GM21619 (cell line): ENCODE measurements at regions not wholly inside any gene's neighbourhood (a gene's known extent, or its start where the extent isn't known, plus 50 kb on each side); places are given as distances from the start of the nearest gene placed in this dataset.

Experiments
- ATAC-seq: cut with Tn5 transposase; IDR thresholded peaks from one replicate; pipeline ENCODE4 v1.9.1; 2021; ENCODE audit not compliant: unreplicated experiment

GRCh38 chr10:1858547-1858946 lies 121.2 kb upstream of the ADARB2 start:
- ATAC-seq, result no peak

DNA sequence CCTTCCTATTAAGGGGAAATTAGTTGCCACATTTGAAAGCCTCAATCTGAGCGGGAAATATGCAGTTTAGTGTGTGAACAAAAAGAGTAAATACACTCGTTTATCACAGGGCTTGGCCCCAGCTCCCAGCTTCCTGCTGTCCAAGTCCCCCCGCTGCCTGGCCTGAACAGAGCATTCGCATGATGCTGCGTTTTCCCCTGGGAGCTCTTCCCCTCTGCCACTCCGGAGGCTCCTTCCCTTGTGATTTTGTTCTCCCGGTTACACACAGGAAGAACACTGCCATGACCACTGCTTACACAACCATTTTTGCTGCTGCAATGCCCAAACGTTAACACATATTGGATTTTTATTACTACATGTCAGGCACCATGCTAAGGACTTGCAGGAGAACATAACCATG lies 120.7 kb upstream of the ADARB2 start:
- no peak for ATAC-seq

DNA sequence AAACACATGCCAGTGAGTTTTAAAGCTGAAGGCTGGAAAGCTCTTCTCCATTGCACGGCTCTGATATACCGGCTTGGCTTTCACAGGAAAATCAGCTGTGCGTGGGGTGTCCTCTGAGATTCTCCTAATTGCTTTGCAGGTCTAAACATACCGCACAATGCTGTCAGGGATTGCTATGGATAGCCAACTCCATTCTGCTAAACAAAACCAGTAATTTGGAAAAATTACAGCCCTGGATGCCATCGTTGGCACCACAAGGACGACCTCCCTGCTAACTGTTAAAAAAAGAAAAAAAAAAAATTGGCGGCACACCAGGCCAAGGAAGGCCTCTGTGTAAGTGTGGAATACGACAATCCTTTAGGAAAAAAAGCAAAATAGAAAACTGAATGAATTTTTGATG lies 118.6 kb upstream of the ADARB2 start:
- no peak for ATAC-seq

- no peak for ATAC-seq
Measured at GRCh38 chr10:1854271-1854670, 116.9 kb upstream of the ADARB2 start.

DNA sequence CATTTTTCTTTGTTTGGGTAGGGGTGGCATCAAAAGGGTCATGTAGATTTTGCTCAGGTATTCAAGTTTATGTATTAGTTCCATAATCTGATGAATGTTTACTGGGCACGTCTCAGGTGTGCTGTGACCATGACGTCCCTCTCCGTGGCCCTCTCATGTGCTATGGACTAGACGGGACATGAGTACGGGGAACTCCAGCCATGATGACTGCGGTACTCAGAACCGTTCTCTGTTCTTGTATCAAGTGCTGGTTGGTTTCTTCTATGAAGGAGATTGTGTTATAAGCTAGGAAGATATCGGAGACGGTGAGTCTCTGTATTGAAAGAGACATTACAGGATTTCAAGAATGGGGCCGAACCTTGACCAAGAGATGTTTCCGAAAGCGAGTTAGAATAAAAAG lies 116.5 kb upstream of the ADARB2 start:
- no peak for ATAC-seq

DNA sequence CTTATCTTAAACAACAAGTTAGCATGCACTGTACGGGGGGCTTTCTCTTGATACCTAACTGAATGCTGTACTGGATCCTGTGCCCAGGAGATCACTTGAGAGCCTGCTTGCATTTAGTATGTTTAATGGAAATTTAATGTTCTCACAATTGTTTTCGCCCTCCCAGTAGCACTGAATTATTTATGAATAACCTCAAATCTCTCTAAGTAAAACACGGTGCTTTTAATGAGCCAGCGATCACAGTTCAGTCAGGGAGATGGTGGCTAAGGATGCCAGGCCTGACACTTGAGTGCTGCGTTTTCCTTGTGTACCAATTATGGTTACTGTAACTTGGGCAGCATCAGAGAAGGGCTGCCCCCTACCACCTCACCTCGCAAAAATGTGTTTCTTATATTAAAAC lies 115.5 kb upstream of the ADARB2 start:
- no peak for ATAC-seq

DNA sequence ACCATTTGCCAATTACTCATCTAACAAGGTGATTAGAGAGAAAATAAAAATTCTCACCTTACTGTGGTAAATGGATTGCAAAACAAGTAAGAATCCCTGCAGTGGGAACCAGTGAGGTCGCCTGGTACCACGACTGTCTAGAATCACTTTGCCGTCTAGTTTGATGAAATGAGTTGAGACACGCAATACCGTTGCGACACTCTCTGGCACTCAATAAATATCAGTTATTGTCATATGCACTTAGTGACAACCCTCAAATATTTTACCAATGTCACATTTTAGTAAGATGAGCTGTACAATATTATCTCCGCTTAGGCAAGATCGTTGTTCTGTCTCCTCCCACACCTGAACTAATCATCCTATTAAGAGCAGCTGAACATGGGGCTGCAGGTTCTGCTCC lies 114.4 kb upstream of the ADARB2 start:
- ATAC-seq, result no peak

GRCh38 chr10:1850971-1851527 lies 113.7 kb upstream of the ADARB2 start:
- ATAC-seq, result no peak

DNA sequence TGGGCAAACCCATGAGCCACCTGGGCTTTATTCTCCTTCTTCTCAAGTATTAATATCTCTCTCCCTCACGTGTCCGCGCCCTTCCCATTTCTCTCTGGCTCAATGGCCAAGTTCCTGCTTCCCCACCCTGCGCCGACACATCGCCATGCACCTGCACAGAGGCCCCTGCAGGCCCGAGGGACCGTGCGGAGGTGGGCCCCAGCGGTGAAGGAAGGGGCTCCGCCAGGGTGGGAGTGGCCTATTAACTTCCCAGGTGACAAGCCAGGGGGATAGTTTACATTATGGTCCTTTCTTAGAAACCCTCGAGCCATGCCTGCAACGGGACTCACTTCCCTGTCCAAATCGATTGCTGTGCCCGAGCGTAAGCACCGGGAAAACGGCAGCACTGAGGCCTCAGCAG lies 110.0 kb upstream of the ADARB2 start:
- no peak for ATAC-seq

DNA sequence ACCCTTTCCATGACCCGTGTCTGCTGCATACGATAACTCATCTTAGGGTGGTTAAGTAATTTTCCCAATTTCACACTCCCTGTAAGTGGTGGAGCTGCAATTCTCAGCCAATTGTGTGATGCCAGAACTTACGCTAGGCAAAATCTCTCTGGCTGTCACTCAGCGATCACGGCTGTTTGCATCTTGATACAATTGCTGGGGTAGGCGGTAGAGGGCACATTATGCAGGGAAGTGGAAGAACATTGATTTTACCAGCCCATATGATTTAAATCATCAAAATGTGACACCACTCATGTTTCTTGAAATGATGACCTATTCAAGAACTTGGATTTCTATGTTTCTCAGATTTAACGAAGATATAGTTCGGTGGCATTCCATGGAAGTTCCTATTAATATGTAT lies 108.7 kb upstream of the ADARB2 start:
- ATAC-seq, result no peak

DNA sequence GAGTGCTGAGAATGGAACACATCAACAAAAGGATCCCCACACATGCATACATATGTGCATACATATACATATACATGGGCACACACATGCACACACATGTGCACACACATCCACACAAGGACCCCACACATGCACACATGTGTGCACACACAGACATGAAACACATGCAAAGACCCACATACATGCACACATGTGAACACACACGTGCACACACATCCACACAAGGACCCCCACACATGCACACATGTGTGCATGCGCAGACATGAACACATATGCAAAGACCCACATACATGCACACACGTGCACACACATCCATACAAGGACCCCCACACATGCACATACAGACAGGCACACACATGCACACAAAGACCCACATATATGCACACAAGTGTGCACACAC lies 104.4 kb upstream of the ADARB2 start:
- ATAC-seq, result no peak

DNA sequence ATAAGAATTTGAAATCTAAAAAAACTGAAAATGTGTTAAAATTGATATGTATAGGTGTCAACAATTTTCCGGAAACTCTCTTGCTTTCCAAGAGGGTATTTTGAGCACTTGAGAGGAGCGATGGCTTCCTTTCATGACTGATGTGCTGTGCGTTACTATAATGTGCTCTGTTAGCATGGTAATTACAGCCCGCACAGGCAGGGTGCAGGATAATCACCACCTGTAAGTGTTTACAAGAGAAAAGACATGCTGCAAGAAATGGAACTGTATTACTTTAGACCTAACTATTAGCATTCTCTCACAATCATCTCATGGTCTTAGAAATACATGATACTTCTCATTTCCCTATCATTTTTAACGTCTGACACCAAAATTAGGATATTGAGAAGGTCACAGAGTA lies 92.4 kb upstream of the ADARB2 start:
- no peak for ATAC-seq

DNA sequence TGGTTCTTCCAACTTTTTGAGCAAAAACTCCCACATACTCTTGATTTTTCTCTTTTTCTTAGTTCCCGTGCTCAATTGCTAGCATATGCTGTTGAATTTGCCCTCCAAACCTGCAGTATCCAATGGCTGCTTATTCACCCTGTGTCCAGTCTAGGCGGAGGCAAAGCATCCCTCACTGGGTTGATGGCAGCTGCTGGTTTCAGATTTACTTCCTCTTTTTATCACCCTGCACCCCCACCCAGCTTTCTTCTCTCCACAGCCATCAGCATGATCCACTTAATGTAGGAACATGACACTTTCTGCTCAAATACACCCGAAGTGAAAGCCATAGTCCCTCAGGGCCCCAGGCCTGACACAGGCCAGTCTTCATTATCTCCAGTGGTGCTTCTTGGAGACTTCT lies 87.6 kb upstream of the ADARB2 start:
- ATAC-seq, result peak; percentile 69

GRCh38 chr10:1814556-1814955 lies 77.2 kb upstream of the ADARB2 start:
- no peak for ATAC-seq

GRCh38 chr10:1809139-1809741 lies 71.9 kb upstream of the ADARB2 start:
- no peak for ATAC-seq

DNA sequence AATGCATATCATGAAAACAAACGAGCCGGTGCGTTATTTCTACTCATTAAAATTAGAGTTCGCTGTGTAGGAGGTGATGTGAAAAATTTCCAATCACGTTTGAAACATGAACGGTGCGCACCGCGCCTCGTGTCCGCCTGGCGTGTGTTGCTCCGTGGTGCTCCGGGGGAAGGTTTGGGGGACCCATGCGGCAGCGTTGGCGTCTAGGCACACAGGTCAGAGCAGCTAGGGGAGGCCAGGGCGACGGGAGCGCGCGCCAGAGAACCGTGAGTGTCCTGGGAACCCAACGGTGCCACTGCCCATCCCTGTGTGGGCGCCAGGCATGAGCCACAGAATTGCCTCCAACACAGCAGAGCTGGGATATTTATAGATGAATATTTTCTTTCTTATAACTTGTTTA lies 70.6 kb upstream of the ADARB2 start:
- no peak for ATAC-seq

GRCh38 chr10:1807196-1807595 lies 69.9 kb upstream of the ADARB2 start:
- ATAC-seq, result no peak

GRCh38 chr10:1802413-1802812 lies 65.1 kb upstream of the ADARB2 start:
- no peak for ATAC-seq

DNA sequence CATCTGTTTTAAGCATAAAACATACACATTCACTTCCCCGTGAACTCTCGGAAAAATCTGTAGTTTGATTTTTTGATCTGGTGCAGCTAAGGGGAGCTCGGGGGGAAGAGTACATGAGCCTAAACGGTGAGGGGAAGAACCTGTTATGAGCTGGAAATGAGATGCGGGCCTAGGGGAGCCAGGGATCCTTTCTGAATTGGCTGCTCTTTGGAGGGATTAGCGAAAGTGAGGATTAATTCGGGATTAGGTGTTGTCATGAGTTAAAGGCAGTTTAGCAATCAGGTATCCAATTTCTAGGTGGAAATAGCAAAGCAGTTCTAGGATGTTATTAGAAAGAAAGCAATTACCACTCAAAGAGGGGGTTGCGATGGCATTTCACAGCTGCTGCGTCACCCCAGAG lies 51.1 kb upstream of the ADARB2 start:
- no peak for ATAC-seq
